ENCODE measurements at regions not wholly inside any gene's neighbourhood (a gene's known extent, or its start where the extent isn't known, plus 50 kb on each side); places are given as distances from the start of the nearest gene placed in this dataset.

GRCh38 chr16:64499211-64499610, 622.7 kb downstream of the CDH11 start:
- TF ChIP-seq CTCF (IDR thresholded peaks at IDR 0.05): no peak
- no peak for TF ChIP-seq POLR2A (IDR thresholded peaks at IDR 0.05)
- Histone ChIP-seq H3K4me1 (no peaks in the 10 kb centered on the region), H3K27ac (no peak overlapping the region), H3K27me3 (no peaks in the 10 kb centered on the region), H3K36me3 (no peaks in the 10 kb centered on the region), H3K4me3 (no peak overlapping the region), H3K9me3 (no peaks in the 10 kb centered on the region)
- no peak for DNase-seq

- TF ChIP-seq CTCF (IDR thresholded peaks at IDR 0.05): no peak
- no peak for TF ChIP-seq POLR2A (IDR thresholded peaks at IDR 0.05)
- no peaks in the 10 kb centered on the region for H3K4me1 ChIP-seq
- H3K27ac ChIP-seq: no peak overlapping the region
- no peaks in the 10 kb centered on the region for H3K9me3 ChIP-seq
- H3K36me3 ChIP-seq: no peaks in the 10 kb centered on the region
- no peak overlapping the region for H3K4me3 ChIP-seq
- no peaks in the 10 kb centered on the region for H3K27me3 ChIP-seq
- no peak for DNase-seq
Observed at GRCh38 chr16:64498363-64498762, 623.5 kb downstream of the CDH11 start.

GRCh38 chr16:64493709-64494108, 628.2 kb downstream of the CDH11 start:
- no peak for DNase-seq
- TF ChIP-seq CTCF (IDR thresholded peaks at IDR 0.05) (no peak), POLR2A (IDR thresholded peaks at IDR 0.05) (no peak)
- H3K4me1 ChIP-seq: no peaks in the 10 kb centered on the region
- no peak overlapping the region for H3K4me3 ChIP-seq
- H3K27ac ChIP-seq: no peak overlapping the region
- no peaks in the 10 kb centered on the region for H3K9me3 ChIP-seq
- no peaks in the 10 kb centered on the region for H3K27me3 ChIP-seq
- H3K36me3 ChIP-seq: no peaks in the 10 kb centered on the region

- Histone ChIP-seq H3K27ac (no peak overlapping the region), H3K9me3 (no peaks in the 10 kb centered on the region), H3K36me3 (no peaks in the 10 kb centered on the region), H3K4me3 (no peak overlapping the region), H3K4me1 (no peaks in the 10 kb centered on the region), H3K27me3 (no peaks in the 10 kb centered on the region)
- no peak for TF ChIP-seq CTCF (IDR thresholded peaks at IDR 0.05)
- no peak for TF ChIP-seq POLR2A (IDR thresholded peaks at IDR 0.05)
- no peak for DNase-seq
Observed at GRCh38 chr16:64489449-64489848, 632.4 kb downstream of the CDH11 start.

- Histone ChIP-seq H3K36me3 (no peaks in the 10 kb centered on the region), H3K27me3 (no peaks in the 10 kb centered on the region), H3K4me3 (no peak overlapping the region), H3K9me3 (no peaks in the 10 kb centered on the region), H3K4me1 (no peaks in the 10 kb centered on the region), H3K27ac (no peak overlapping the region)
- TF ChIP-seq CTCF (IDR thresholded peaks at IDR 0.05): no peak
- TF ChIP-seq POLR2A (IDR thresholded peaks at IDR 0.05): no peak
- no peak for DNase-seq
Observed at GRCh38 chr16:64486561-64486960, 635.3 kb downstream of the CDH11 start.

- no peaks in the 10 kb centered on the region for H3K36me3 ChIP-seq
- no peaks in the 10 kb centered on the region for H3K9me3 ChIP-seq
- no peak overlapping the region for H3K27ac ChIP-seq
- no peaks in the 10 kb centered on the region for H3K4me1 ChIP-seq
- no peak for DNase-seq
- H3K4me3 ChIP-seq: no peak overlapping the region
- no peaks in the 10 kb centered on the region for H3K27me3 ChIP-seq
- TF ChIP-seq POLR2A (IDR thresholded peaks at IDR 0.05) (no peak), CTCF (IDR thresholded peaks at IDR 0.05) (no peak)
Observed at GRCh38 chr16:64481497-64481896, 640.4 kb downstream of the CDH11 start.
